Ovary (tissue), 7 donors: ENCODE measurements at regions not wholly inside any gene's neighbourhood (a gene's known extent, or its start where the extent isn't known, plus 50 kb on each side); places are given as distances from the start of the nearest gene placed in this dataset.

Source experiments
- DNase-seq, 5 donors: peaks; one replicate each; pipeline ENCODE4 v3.0.0-alpha.2; 2019 to 2020
- H3K27ac ChIP-seq, 2 donors: fragments of 200-600 bp; one replicate each; pipeline versions ENCODE4 v1.5.1 to v1.8.0; 2019 to 2022
- H3K27me3 ChIP-seq: fragments of 200-600 bp; one replicate; pipeline ENCODE4 v1.8.0; 2022
- H3K36me3 ChIP-seq: fragments of 200-600 bp; sonication (generic); one replicate; pipeline ENCODE4 v1.5.1; 2019
- H3K4me1 ChIP-seq: one replicate; pipeline ENCODE4 v1.8.1; 2013; ENCODE audit warnings: mild to moderate bottlenecking, moderate library complexity; ENCODE audit not compliant: insufficient read depth
- H3K4me3 ChIP-seq: fragments of 200-600 bp; sonication (generic); one replicate; pipeline ENCODE4 v1.5.1; 2017
- H3K9me3 ChIP-seq, 2 donors: fragments of 200-600 bp in 1 of 2; sonication (generic) in 1 of 2; one replicate each; pipeline versions ENCODE4 v1.5.1 to v1.8.1; 2013 to 2019; ENCODE audit warnings: mild to moderate bottlenecking in 1 of 2, moderate library complexity in 1 of 2
- EP300 ChIP-seq: sonication (generic); formaldehyde crosslinking; IDR thresholded peaks from one replicate; pipeline ENCODE4 v1.6.1; 2017; ENCODE audit warnings: antibody characterized with exemption
- POLR2A ChIP-seq: fragments of 450-650 bp; IDR thresholded peaks from one replicate; pipeline ENCODE4 v1.6.1; 2017; ENCODE audit warnings: antibody characterized with exemption, mild to moderate bottlenecking, moderate library complexity
- WGBS, 3 donors: extraction: QIAGEN DNeasy Blood & Tissue Kit in 1 of 3; methylation state at CpG; one replicate each; pipeline versions ENCODE4 v1.1.5 to v1.1.7; 2013 to 2017; 5-methylcytosine and 5-hydroxymethylcytosine counted together
- intact Hi-C, 4 donors: fragments of 100-400 bp; cut with DNase I; formaldehyde crosslinking; loops; one replicate each; pipeline versions ENCODE4 v1.11.0 to v1.15.1; 2022 to 2023
- TF ChIP-seq, protein P1 (sequence below), 3 donors: fragments of 450-650 bp in 2 of 3; fragments of 200-600 bp in 1 of 3; IDR thresholded peaks; one replicate each; pipeline versions ENCODE4 v1.5.1 to v1.8.0; 2016 to 2022; ENCODE audit warnings: antibody characterized with exemption in 3 of 3, mild to moderate bottlenecking in 1 of 3
- donor health status: DM: no; HTN: no; CAD: no; lungs with moderate emphysema.
- donor health status: DM: no; HTN: no; CAD: no.
- donor health status: Bipolar disorder and iron deficiency.
- donor health status: DM: no; HTN: no; CAD: no.
- donor health status: DM: yes; HTN: yes; CAD: no.

DNA sequence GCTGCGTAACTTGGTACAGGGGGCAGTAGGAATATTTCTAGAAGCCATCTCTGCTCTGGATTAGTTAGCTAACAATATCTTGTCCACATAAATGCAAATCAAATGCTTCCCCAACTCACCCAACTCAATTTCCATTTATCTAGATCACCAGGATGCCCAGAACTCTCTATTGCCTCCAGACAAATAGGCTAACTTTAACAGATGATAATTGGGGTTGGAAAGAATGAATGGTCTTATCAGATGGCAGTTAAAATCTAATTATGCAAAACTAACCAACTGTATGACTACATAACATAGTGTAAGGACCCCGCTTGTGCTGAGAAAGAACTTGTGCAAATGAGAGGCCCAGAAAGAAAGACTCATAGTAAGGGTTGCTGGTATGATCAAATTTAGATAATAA, 1024.8 kb downstream of the PLA2G4A start:
- Histone ChIP-seq H3K27ac (no peak overlapping the region), H3K27me3 (no peaks in the 10 kb centered on the region), H3K4me1 (no peaks in the 10 kb centered on the region), H3K36me3 (no peaks in the 10 kb centered on the region), H3K4me3 (no peak overlapping the region), H3K9me3 (no peaks in the 10 kb centered on the region)
- TF ChIP-seq POLR2A (no peak), EP300 (no peak)
- TF ChIP-seq, protein P1, sequence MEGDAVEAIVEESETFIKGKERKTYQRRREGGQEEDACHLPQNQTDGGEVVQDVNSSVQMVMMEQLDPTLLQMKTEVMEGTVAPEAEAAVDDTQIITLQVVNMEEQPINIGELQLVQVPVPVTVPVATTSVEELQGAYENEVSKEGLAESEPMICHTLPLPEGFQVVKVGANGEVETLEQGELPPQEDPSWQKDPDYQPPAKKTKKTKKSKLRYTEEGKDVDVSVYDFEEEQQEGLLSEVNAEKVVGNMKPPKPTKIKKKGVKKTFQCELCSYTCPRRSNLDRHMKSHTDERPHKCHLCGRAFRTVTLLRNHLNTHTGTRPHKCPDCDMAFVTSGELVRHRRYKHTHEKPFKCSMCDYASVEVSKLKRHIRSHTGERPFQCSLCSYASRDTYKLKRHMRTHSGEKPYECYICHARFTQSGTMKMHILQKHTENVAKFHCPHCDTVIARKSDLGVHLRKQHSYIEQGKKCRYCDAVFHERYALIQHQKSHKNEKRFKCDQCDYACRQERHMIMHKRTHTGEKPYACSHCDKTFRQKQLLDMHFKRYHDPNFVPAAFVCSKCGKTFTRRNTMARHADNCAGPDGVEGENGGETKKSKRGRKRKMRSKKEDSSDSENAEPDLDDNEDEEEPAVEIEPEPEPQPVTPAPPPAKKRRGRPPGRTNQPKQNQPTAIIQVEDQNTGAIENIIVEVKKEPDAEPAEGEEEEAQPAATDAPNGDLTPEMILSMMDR (IDR thresholded peaks at IDR 0.05): no peak
- DNase-seq: no peak
- intact Hi-C loops: no loop called here
- WGBS, 3 donors: 96 to 99% (median 98%) methylated on average over 2 of the region's 2 CpGs

DNA sequence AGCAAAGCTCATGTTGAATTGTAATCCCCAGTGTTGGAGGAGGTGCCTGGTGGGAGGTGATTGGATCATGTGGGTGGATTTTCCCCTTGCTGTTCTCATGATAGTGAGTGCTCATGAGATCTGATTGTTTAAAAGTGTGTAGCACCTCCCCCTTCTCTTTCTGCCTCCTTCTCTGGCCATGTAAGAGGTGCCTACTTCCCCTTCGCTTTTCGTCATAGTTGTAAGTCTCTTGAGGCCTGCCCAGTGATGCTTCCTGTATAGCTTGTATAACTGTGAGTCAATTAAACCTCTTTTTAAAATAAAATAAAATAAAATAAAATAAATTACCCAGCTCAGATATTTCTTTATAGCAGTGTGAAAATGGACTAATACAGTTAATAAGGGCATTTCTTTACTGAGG, 1025.7 kb downstream of the PLA2G4A start:
- DNase-seq: no peak
- intact Hi-C loops: no loop called here
- 85 to 93% (median 92%) methylated on average over 2 of the region's 2 CpGs for WGBS, 3 donors
- Histone ChIP-seq H3K27me3 (no peaks in the 10 kb centered on the region), H3K27ac (no peak overlapping the region), H3K4me1 (no peaks in the 10 kb centered on the region), H3K36me3 (no peaks in the 10 kb centered on the region), H3K9me3 (no peaks in the 10 kb centered on the region), H3K4me3 (no peak overlapping the region)
- TF ChIP-seq EP300: no peak
- no peak for TF ChIP-seq POLR2A
- TF ChIP-seq, protein P1 (IDR thresholded peaks at IDR 0.05): no peak

DNA sequence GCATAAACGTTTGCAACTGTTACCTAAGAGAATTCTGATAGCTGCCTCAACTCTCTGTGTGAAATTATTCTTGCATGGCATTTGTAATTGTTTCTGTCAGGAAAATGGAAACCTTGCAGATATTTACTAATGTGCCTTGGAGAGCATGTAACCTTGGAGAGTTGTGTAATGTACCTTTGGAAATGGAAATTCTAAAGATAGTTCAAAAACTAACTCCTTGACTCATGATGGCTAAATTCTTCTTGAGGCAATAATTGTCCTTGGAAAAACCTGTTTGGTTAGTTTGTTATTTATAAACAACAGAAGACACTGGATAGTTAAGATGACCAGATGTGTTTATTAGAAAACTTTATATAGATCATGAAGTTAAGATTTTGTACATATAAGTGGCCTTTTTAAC, 1033.8 kb downstream of the PLA2G4A start:
- no peak for TF ChIP-seq EP300
- no peak for TF ChIP-seq POLR2A
- TF ChIP-seq, protein P1 (IDR thresholded peaks at IDR 0.05): no peak
- WGBS, 3 donors: 5 to 17% (median 7%) methylated on average over 1 of the region's 1 CpG
- H3K4me3 ChIP-seq: no peak overlapping the region
- DNase-seq: no peak
- H3K27ac ChIP-seq: no peak overlapping the region
- intact Hi-C loops: no loop called here
- H3K4me1 ChIP-seq: no peaks in the 10 kb centered on the region
- H3K9me3 ChIP-seq: no peaks in the 10 kb centered on the region
- H3K27me3 ChIP-seq: no peaks in the 10 kb centered on the region
- no peaks in the 10 kb centered on the region for H3K36me3 ChIP-seq

DNA sequence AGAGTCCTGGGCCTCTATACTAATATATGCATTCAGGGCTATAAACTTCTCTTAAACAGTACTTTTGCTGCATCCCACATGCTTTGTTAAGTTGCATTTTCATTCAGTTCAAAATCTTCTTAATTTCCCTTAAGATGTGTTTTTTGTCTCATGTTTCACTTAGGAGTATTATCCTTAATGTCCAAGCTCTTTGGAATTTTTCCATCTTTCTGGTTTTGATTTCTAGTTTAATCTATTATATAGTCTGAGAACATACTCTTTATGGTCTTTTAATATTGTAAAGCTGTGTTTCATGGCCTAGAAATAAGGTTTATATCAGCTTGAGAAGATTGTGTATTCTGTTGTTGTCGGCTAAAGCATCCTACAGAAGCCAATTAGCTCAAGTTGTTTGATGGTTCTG, 1041.8 kb downstream of the PLA2G4A start:
- no peak for TF ChIP-seq POLR2A
- TF ChIP-seq EP300: no peak
- TF ChIP-seq, protein P1 (IDR thresholded peaks at IDR 0.05): no peak
- Histone ChIP-seq H3K9me3 (no peaks in the 10 kb centered on the region), H3K36me3 (no peaks in the 10 kb centered on the region), H3K27ac (no peak overlapping the region), H3K4me3 (no peak overlapping the region), H3K27me3 (no peaks in the 10 kb centered on the region), H3K4me1 (no peaks in the 10 kb centered on the region)
- no peak for DNase-seq
- WGBS, 3 donors: 65 to 76% (median 75%) methylated on average over 1 of the region's 1 CpG
- intact Hi-C loops: no loop called here
